HG02759 (cell line): ENCODE measurements at regions not wholly inside any gene's neighbourhood (a gene's known extent, or its start where the extent isn't known, plus 50 kb on each side); places are given as distances from the start of the nearest gene placed in this dataset.

Source experiments
- ATAC-seq: cut with Tn5 transposase; IDR thresholded peaks from one replicate; pipeline ENCODE4 v1.9.1; 2021; ENCODE audit warnings: mild to moderate bottlenecking, moderate library complexity; ENCODE audit not compliant: unreplicated experiment

- ATAC-seq = peak; percentile 88
These were observed 68.4 kb downstream of the ANXA1 start for GRCh38 chr9:73219985-73220626.

DNA sequence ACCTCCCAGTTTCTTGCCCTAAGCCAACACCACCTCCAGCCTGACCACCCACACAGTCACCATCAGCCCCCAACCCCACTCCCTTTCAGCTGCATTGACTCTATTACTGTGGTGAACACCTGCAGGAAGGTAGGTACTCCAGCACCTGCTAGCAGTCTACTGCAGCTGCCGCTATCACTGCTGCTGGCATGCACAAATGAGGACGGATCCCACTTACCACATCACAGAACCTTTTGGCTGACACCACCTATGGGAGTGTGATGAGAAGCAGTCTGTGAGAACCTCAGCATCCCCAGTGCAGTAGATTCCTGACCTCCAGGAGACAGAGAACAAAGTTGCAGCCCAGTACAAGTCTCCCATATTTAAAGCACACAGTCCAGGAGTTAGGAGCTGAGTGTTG is 71.9 kb downstream of the ANXA1 start:
- no peak for ATAC-seq

DNA sequence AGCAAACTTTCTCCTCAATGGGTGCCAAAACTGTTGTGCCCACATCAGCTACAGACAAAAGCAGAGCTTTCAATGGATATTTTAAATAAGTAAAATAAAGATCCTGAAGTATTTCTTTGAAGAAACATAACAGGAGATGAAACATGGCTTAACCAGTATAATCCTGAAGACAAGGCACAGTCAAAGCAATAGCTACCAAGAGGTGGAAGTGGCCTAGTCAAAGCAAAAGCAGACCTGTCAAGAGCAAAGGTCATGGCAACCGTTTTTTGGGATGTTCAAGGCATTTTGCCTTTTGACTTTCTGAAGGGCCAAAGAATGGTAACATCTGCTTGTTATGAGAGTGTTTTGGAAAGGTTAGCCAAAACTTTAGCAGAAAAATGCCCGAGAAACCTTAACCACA is 77.9 kb downstream of the ANXA1 start:
- peak; percentile 65 for ATAC-seq

DNA sequence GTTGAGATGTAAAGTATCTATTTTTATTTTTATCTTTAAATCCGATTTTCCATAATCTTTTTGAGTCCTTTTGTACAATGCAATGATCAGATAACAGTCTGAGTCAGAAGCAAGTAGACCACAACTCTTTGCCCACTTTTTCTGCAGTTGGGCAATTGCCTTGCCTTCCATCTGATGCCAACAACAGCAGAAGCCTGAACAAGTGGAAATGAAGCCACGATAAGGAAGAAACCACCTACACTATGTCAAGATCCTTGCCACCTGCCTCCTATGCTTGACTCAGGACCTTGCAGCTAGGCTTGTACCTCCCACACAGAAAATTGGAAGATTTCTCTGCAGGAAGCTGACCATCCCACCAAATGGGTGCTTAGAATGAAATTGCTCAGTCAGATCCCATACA is 78.6 kb downstream of the ANXA1 start:
- ATAC-seq = no peak

GRCh38 chr9:73231203-73231602 is 79.5 kb downstream of the ANXA1 start:
- ATAC-seq = peak; percentile 58

GRCh38 chr9:73233359-73234007 is 81.8 kb downstream of the ANXA1 start:
- ATAC-seq = no peak

- no peak for ATAC-seq
These were observed 82.3 kb downstream of the ANXA1 start for GRCh38 chr9:73234008-73234360.

- no peak for ATAC-seq
These were observed 85.5 kb downstream of the ANXA1 start for GRCh38 chr9:73237140-73237539.

GRCh38 chr9:73239570-73240265 is 88.1 kb downstream of the ANXA1 start:
- no peak for ATAC-seq

DNA sequence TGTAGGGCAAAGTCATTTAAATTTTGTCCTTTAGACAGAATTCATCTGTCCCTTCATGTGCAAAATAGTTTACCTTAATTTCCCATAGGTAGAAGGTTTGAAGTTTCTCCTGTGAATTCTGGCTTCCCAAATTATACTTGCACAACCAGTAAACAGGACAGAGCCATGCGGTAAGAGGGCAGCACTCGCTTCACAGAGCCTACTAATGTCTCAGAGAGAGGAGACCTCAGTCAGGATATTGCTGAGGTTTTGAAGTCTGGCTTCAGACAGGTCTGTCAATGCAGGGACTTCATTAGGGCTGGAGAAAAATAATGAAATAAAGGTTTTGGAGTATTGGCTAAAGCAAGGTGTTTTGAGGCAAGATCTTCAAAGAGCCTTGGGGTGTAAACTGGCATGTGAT is 91.4 kb downstream of the ANXA1 start:
- no peak for ATAC-seq

- ATAC-seq = no peak
These were observed 107.5 kb downstream of the ANXA1 start for GRCh38 chr9:73259086-73259696.

DNA sequence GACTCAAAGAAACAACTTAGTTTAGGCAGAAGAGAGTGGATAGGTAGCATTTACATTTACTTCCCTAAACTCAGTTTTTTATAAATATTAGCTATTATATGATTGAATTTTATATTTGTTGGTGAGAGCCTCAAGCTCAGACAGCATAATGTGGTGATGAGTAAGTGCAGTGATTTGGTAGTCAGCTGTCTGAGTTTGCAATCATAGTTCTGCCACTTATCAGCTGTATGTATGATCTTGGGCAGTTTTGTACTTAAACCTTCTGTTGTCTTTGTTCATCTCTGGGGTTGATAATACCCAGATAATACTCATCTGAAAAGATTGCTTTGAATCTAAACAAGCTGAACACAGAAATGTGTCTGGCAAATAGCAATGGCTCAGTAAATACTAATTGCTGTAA is 108.8 kb downstream of the ANXA1 start:
- ATAC-seq = no peak

DNA sequence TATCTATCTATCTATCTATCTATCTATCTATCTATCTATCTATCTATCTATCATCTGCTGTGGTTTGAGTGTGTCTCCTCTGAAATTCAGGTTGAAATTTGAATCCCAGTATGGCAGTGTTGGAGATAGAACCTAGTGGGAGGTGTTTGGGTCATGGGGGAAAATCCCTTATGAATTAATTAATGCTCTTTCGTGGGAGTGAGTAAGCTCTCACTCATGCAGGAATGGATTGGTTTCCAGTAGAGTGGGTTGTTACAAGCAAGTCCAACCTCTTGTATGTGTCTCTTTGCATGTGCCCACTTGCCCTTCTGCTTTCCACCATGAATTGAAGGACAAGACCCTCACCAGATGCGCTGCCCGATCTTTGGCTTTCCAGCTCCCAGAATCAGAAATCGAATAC is 113.0 kb downstream of the ANXA1 start:
- no peak for ATAC-seq

- ATAC-seq = no peak
These were observed 114.2 kb downstream of the ANXA1 start for GRCh38 chr9:73265876-73266275.

DNA sequence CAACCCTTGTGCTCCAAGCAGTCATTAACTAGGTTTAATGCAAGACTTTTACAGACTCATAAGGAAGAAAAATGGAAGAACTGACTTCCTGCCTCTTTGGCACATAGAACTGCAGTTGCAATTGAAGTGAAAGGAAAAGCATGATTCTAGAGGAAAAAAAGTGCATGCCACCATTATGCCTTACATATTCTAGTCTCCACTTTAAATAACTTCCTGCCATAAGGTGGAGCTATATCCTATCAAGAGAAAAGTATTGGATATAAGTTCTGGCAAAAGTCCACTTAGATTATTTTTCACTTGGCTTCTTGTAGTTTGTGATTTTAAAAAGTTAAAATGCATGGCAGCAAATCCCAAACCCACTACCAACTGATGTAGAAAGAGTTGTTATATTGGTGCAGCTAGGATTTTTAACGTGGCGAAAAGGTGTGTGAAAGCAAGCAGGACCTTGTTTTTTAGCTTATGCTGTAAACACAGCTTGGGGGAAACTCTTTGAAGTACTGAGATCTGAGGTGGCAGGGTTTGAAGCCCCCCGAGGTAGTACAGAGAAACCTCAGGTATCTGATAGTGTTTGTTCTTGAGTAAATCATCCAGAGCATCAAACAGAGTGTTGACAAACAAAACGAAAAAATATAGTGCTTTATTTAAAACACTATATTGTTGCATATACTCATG is 117.9 kb downstream of the ANXA1 start:
- no peak for ATAC-seq

- ATAC-seq = peak; percentile 73
These were observed 119.5 kb downstream of the ANXA1 start for GRCh38 chr9:73270967-73271721.

DNA sequence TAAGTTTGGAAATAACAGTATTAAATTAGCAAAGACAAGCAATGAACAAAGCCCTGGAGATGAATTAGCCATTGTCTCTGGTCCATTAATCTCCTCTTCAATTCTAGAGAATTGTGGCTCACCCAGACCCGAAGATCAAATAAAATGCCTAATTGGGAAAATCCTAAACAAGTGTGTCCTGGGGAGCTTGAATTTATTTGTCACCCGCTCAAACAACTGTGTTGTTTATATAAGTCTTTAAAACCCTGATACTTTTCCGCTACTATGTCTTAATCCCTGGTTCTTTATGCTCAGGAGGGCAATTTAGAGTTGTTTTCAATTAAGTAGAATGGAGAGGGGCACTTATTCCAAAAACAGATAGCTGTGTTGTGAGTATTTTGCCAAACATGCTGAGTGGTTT is 128.4 kb downstream of the ANXA1 start:
- no peak for ATAC-seq

GRCh38 chr9:73284377-73284776 is 132.7 kb downstream of the ANXA1 start:
- no peak for ATAC-seq

DNA sequence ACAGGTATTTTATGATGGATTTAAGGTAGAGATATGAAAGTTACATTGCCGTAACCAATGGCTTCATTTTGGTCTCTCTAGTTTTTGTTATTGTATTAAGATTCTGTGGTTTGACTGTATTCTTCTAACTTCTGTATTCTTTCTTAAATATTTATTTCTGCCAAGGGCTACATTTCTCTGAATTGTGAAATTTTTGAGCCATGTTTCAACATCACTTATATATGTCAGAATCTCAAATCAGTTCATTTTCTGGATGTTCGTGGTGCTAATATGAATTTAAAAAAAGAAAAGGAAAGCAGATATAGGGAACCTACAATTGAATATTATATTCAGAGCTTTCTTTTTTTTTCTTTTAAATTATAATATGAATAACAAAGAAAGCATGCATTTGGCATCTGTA is 142.7 kb downstream of the ANXA1 start:
- no peak for ATAC-seq

DNA sequence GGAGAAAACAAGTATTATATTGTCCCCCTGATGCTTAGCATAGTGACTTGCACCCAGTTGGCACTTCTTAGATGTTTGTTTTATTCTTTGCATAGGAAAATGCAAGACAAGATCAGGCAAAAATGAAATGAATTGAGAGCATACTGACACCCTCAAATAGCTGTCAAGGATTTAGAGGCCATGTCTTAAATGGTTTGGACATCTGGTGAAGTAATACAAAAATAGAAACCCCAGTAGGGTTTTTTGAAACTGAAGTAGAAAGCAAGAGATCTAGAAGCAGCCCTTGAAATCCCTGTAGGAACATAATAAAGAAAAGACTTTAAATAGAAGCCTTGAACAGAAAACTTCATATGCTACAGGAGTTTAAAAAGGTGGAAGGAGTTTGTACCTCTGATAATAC is 174.3 kb downstream of the ANXA1 start:
- ATAC-seq = no peak

DNA sequence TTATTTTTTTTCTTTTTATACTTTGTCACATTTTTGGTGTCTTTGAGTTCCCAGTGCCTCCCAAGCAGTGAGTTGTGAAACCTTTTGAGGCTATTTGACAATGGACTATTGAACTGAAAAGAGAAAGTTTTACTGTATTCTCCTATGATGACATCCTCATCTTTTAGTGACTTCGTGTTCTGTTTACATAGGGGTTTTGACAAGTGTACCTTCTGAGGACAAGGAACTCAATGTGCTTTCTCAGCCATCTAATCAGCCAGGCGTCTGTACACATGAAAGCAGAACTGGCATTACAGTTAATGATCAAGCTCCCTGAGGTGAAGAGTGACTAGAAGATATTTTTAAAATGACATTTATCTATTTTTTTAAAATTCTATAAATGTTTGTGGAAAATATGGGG is 175.5 kb downstream of the ANXA1 start:
- peak; percentile 57 for ATAC-seq
